ENCODE measurements at regions not wholly inside any gene's neighbourhood (a gene's known extent, or its start where the extent isn't known, plus 50 kb on each side); places are given as distances from the start of the nearest gene placed in this dataset.

GRCh38 chr9:90400091-90400490, 242.5 kb downstream of the DIRAS2 start:
- TF ChIP-seq CTCF (IDR thresholded peaks at IDR 0.05), result no peak

GRCh38 chr9:90408659-90409058, 234.0 kb downstream of the DIRAS2 start:
- H3K4me3 Mint-ChIP-seq, result no peak overlapping the region
- no peaks in the 10 kb centered on the region for H3K36me3 Mint-ChIP-seq (ENCODE audit: low read depth)
- no peak for ATAC-seq (ENCODE audit: poor library complexity)

More at GRCh38 chr9:90400091-90400490, 242.5 kb downstream of the DIRAS2 start:
- no peaks in the 10 kb centered on the region for H3K4me1 Mint-ChIP-seq (ENCODE audit: low read depth)
- no peaks in the 10 kb centered on the region for H3K36me3 Mint-ChIP-seq (ENCODE audit: low read depth)
- POLR2A ChIA-PET, result no interaction called here
- Histone ChIP-seq H3K27ac (ENCODE audit: low read depth in 1 of 2, low read length in 2 of 2) (no peak overlapping the region), H3K4me1 (ENCODE audit: insufficient read depth, low read length) (no peaks in the 10 kb centered on the region), H3K4me3 (ENCODE audit: low read length) (no peak overlapping the region), H3K27me3 (ENCODE audit: control insufficient read depth in 1 of 2, insufficient read depth in 2 of 2, low read length in 2 of 2) (peaks cover 0 to 3% of the 10 kb centered on the region in 2 experiments), H3K9me3 (ENCODE audit: control insufficient read depth in 1 of 2, insufficient read depth in 1 of 2, low read length in 2 of 2) (no peaks in the 10 kb centered on the region), H3K36me3 (ENCODE audit: insufficient read depth, low read length) (no peaks in the 10 kb centered on the region)
- CTCF ChIA-PET, result no interaction called here
- no peak overlapping the region for H3K27ac Mint-ChIP-seq
- H3K4me3 Mint-ChIP-seq, result no peak overlapping the region
- peaks cover 25% of the 10 kb centered on the region for H3K27me3 Mint-ChIP-seq
- DNase-seq, result no peak
- H3K9me3 Mint-ChIP-seq, result no peaks in the 10 kb centered on the region
- intact Hi-C loops (cut with DNase I, micrococcal nuclease), result no loop called here
- no peak for ATAC-seq (ENCODE audit: poor library complexity)

GRCh38 chr9:90419221-90419851, 223.3 kb downstream of the DIRAS2 start:
- Histone ChIP-seq H3K4me1 (ENCODE audit: insufficient read depth, low read length) (no peaks in the 10 kb centered on the region), H3K9me3 (ENCODE audit: control insufficient read depth in 1 of 2, insufficient read depth in 1 of 2, low read length in 2 of 2) (no peaks in the 10 kb centered on the region), H3K27me3 (ENCODE audit: control insufficient read depth in 1 of 2, insufficient read depth in 2 of 2, low read length in 2 of 2) (peaks cover 0 to 5% of the 10 kb centered on the region in 2 experiments), H3K4me3 (ENCODE audit: low read length) (no peak overlapping the region), H3K36me3 (ENCODE audit: insufficient read depth, low read length) (no peaks in the 10 kb centered on the region), H3K27ac (ENCODE audit: low read depth in 1 of 2, low read length in 2 of 2) (no peak overlapping the region)
- DNase-seq (no peak), ATAC-seq (ENCODE audit: poor library complexity) (no peak)
- no peaks in the 10 kb centered on the region for H3K4me1 Mint-ChIP-seq (ENCODE audit: low read depth)
- no peak for TF ChIP-seq CTCF (IDR thresholded peaks at IDR 0.05)
- peaks cover 5% of the 10 kb centered on the region for H3K27me3 Mint-ChIP-seq
- intact Hi-C loops (cut with DNase I, micrococcal nuclease), result no loop called here
- no peaks in the 10 kb centered on the region for H3K36me3 Mint-ChIP-seq (ENCODE audit: low read depth)
- ChIA-PET CTCF (no interaction called here), POLR2A (no interaction called here)
- no peak overlapping the region for H3K4me3 Mint-ChIP-seq
- no peak overlapping the region for H3K27ac Mint-ChIP-seq
- H3K9me3 Mint-ChIP-seq, result no peaks in the 10 kb centered on the region

More at GRCh38 chr9:90408659-90409058, 234.0 kb downstream of the DIRAS2 start:
- DNase-seq, result no peak
- no peaks in the 10 kb centered on the region for H3K27me3 ChIP-seq (ENCODE audit: control insufficient read depth in 1 of 2, insufficient read depth in 2 of 2, low read length in 2 of 2)
- CTCF ChIA-PET, result no interaction called here
- Mint-ChIP-seq H3K27me3 (peaks cover 12% of the 10 kb centered on the region), H3K4me1 (ENCODE audit: low read depth) (no peaks in the 10 kb centered on the region), H3K27ac (no peak overlapping the region), H3K9me3 (peaks cover 9% of the 10 kb centered on the region)
- no peaks in the 10 kb centered on the region for H3K36me3 ChIP-seq (ENCODE audit: insufficient read depth, low read length)
- intact Hi-C loops (cut with DNase I, micrococcal nuclease), result no loop called here
- no peak overlapping the region for H3K4me3 ChIP-seq (ENCODE audit: low read length)
- H3K9me3 ChIP-seq (ENCODE audit: control insufficient read depth in 1 of 2, insufficient read depth in 1 of 2, low read length in 2 of 2), result no peaks in the 10 kb centered on the region
- TF ChIP-seq CTCF (IDR thresholded peaks at IDR 0.05), result no peak
- H3K4me1 ChIP-seq (ENCODE audit: insufficient read depth, low read length), result no peaks in the 10 kb centered on the region
- H3K27ac ChIP-seq (ENCODE audit: low read depth in 1 of 2, low read length in 2 of 2), result no peak overlapping the region
- POLR2A ChIA-PET, result no interaction called here

Data from CD4-positive, alpha-beta T cell (primary cell).